Amniotic epithelial cell (primary cell): ENCODE measurements at regions not wholly inside any gene's neighbourhood (a gene's known extent, or its start where the extent isn't known, plus 50 kb on each side); places are given as distances from the start of the nearest gene placed in this dataset.
"Not testable (repeated sequence)": the region's sequence is repeated elsewhere in the genome, so short reads cannot be mapped to it uniquely, and the experiment has no call there.

Source experiments
- DNase-seq: peaks from one replicate; pipeline ENCODE4 v3.0.0-alpha.2; 2010; ENCODE audit warnings: low read depth

DNA sequence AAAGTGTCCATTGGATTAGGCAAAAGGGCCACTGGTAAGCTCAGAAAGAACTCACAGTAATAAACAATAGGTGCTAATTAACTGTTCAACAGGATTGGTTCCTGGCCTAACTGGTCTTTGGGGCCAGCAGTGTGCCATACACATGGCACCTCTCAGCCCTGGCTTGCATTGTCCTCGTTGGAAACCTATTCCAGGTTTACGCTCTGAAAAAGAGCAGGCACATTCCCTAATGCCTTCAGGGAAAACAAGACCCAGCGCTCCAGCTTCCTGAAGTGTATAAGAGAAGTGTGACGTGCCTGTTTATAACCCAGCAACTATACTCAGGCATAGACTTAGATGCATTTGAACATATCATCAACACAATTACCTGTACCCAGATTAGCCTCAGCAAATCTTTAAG is 51.9 kb upstream of the RBM47 start:
- DNase-seq = no peak

DNA sequence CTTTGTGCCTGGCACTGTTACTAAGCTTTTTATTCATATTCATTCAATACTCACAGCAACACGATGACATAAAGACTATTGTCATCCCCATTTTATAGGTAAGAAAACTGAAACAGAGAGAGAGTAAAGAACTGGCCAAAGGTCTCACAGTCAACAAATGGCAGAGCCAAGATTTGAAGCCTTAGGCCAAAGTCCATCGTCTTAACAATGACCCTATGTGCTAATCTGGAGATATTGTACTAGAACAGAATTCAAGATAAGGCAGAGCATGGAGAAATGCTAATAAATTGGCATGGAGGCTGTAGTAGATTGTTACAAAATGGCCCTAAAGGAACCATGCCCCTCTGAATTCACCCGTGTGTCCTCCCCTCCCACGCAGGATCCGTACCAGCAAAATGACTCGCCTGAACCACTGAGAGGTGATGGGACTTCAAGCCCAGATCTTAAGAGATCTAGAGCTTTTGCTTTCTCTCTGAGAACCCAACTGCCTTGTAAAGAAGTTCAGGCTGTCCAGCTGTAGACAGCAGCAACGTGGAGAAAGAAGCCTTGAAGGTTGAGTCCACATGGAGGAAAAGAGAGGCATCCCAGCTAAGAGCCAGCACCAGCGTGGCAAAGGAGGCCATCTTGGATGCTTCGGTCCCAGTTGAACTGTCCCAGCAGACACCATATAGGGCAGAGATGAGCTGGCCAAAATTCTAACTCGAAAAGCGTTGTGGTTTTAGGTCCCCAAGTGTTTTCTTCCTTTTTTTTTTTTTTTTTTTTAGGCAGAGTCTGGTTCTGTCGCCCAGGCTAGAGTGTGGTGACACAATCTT is 52.8 kb upstream of the RBM47 start:
- DNase-seq = no peak

GRCh38 chr4:40683536-40684145 is 54.0 kb upstream of the RBM47 start:
- DNase-seq = peak; percentile 62

DNA sequence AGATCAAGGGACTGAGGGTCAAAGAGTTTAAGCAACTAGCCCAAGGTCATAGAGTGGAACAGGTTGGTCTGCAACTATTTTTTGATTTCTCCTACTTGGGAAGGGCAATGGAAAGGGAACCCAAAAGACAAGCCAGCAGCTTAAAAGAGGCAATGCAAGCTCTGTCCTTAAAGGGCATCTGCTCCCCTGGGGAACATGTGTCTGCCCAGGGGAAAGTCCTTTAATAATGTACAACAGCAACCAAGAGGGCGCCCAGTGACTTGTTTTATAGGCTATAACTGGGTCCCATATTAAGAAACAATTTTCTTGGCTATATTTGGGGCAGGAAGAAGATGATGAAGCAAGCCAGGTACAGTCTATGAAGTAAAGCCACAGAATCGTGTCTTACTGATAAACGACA is 54.7 kb upstream of the RBM47 start:
- DNase-seq = no peak

DNA sequence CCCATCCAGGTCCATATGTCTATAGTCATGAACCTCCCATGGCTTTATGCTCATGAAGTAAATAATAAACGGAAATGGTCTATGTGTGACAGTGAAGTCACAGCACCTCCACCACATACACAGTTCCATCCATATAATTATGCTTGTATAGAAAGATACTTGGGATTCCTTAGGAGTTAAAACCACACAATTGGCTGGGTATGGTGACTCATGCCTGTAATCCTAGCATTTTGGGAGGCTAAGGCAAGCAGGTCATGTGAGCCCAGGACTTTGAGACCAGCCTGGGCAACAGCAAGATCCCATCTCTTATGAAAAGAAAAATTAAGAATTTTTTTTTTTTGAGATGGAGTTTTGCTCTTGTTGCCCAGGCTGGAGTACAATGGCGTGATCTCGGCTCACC is 55.6 kb upstream of the RBM47 start:
- DNase-seq = peak; percentile 74

DNA sequence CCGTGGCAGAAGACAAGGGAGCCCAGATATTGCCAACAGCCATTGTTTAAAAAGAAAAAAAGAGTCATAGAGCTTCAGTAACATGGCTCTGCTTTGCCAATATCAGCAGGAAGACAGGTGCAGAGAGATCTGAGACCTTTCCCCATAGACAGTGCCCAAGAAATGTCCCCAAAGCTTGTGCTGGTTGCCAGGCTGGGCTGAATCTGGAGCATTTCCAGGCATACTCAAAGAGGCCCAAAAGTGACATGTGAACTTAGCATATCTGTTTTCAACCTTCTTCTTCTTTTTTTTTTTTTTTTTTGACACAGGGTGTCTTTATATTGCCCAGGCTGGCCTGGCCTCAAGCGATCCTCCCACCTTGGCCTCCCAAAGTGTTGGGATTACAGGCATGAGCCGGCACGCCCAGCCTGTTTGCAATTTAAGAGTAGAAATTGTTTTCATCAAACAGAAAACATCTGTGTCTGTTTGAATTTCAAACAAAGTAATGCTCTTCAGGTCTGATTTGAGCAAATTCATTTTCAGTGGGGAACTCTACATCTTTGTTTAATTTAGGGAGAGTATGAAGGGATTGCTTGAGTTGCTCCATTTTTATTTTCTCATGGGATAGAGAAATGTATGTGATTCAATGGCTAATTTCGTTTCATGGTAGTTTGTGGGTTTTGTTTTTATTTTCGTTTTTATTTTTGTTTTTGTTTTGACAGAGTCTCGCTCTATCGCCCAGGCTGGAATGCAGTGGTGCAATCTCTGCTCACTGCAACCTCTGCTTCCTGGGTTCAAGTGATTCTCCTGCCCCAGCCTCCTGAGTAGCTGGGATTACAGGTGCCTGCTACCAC is 56.6 kb upstream of the RBM47 start:
- DNase-seq = no peak

- DNase-seq = peak; percentile 77
Observed at GRCh38 chr4:40687676-40688389, 58.2 kb upstream of the RBM47 start.

- DNase-seq = no peak
Observed at GRCh38 chr4:40688446-40689095, 58.9 kb upstream of the RBM47 start.

DNA sequence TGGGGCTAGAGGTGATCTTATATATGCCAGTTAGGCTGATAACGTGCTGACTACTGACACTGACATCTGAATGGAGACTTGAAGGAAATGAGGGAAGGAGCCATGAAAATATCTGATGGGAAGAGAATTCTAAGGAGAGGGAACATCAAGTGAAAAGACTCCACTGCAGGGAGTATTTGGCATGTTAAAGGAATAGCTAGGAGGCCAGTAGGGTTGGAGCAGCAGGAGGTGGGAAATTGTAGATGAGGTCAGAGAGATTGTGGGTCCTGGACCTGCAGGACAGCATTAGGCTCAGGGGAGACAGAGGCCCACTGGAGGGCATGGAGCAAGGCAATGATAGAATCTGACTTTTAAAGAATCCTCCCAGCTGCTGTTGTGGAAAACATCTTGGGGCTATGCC is 55.8 kb upstream of the NSUN7 start:
- no peak for DNase-seq

DNA sequence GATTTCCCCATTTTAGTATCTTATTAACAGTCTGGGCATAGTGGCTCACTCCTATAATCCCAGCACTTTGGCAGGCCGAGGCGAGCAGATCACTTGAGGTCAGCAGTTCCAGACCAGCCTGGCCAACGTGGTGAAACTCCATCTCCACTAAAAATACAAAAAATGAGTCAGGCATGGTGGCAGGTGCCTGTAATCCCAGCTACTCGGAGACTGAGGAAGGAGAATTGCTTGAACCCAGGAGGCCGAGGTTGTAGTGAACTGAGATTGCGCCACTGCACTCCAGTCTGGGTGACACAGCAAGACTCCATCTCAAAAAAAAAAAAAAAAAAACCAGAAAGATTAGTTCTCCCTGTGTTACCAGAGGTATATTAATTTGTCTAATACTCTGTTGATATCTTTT is 52.3 kb upstream of the NSUN7 start:
- not testable (repeated sequence) for DNase-seq

- DNase-seq = no peak
Observed at GRCh38 chr4:40698733-40699132, 51.0 kb upstream of the NSUN7 start.

- DNase-seq = peak; percentile 88
Observed at GRCh38 chr4:40699648-40700047, 50.1 kb upstream of the NSUN7 start.
